CD4-positive, alpha-beta T cell treated with Interleukin-10 for 1 hour (primary cell): ENCODE measurements at regions not wholly inside any gene's neighbourhood (a gene's known extent, or its start where the extent isn't known, plus 50 kb on each side); places are given as distances from the start of the nearest gene placed in this dataset.
"Not testable (repeated sequence)": the region's sequence is repeated elsewhere in the genome, so short reads cannot be mapped to it uniquely, and the experiment has no call there.

Experiments
- DNase-seq: peaks from one replicate; pipeline ENCODE4 v3.0.0-alpha.2; 2020

GRCh38 chr2:39487398-39488250 lies 50.5 kb upstream of the MAP4K3 start:
- no peak for DNase-seq

- no peak for DNase-seq
Measured at GRCh38 chr2:39488450-39488849, 51.4 kb upstream of the MAP4K3 start.

GRCh38 chr2:39490586-39490985 lies 53.5 kb upstream of the MAP4K3 start:
- no peak for DNase-seq

- DNase-seq = no peak
Measured at GRCh38 chr2:39491653-39492052, 54.6 kb upstream of the MAP4K3 start.

- DNase-seq = peak; percentile 10
Measured at GRCh38 chr2:39492095-39492590, 55.1 kb upstream of the MAP4K3 start.

- no peak for DNase-seq
Measured at GRCh38 chr2:39492716-39493115, 55.6 kb upstream of the MAP4K3 start.

GRCh38 chr2:39494784-39495251 lies 57.7 kb upstream of the MAP4K3 start:
- no peak for DNase-seq

- no peak for DNase-seq
Measured at GRCh38 chr2:39497082-39497801, 60.2 kb upstream of the MAP4K3 start.

GRCh38 chr2:39498176-39498575 lies 61.1 kb upstream of the MAP4K3 start:
- DNase-seq = not testable (repeated sequence)

GRCh38 chr2:39498786-39499185 lies 61.7 kb upstream of the MAP4K3 start:
- DNase-seq = no peak

GRCh38 chr2:39499336-39499735 lies 62.3 kb upstream of the MAP4K3 start:
- DNase-seq = no peak

GRCh38 chr2:39501412-39501811 lies 64.3 kb upstream of the MAP4K3 start:
- no peak for DNase-seq

- DNase-seq = no peak
Measured at GRCh38 chr2:39503277-39503676, 66.2 kb upstream of the MAP4K3 start.

- DNase-seq = no peak
Measured at GRCh38 chr2:39504790-39505335, 67.8 kb upstream of the MAP4K3 start.

- no peak for DNase-seq
Measured at GRCh38 chr2:39506215-39506614, 69.1 kb upstream of the MAP4K3 start.

- no peak for DNase-seq
Measured at GRCh38 chr2:39508198-39508597, 71.1 kb upstream of the MAP4K3 start.

GRCh38 chr2:39510140-39510539 lies 73.1 kb upstream of the MAP4K3 start:
- no peak for DNase-seq

- DNase-seq = no peak
Measured at GRCh38 chr2:39511219-39511604, 74.1 kb upstream of the MAP4K3 start.

- no peak for DNase-seq
Measured at GRCh38 chr2:39511605-39512433, 74.7 kb upstream of the MAP4K3 start.

GRCh38 chr2:39512434-39512935 lies 75.4 kb upstream of the MAP4K3 start:
- DNase-seq = no peak

GRCh38 chr2:39512941-39513340 lies 75.9 kb upstream of the MAP4K3 start:
- no peak for DNase-seq

- DNase-seq = no peak
Measured at GRCh38 chr2:39513641-39514094, 76.6 kb upstream of the MAP4K3 start.
